ENCODE measurements at regions not wholly inside any gene's neighbourhood (a gene's known extent, or its start where the extent isn't known, plus 50 kb on each side); places are given as distances from the start of the nearest gene placed in this dataset.

- TF ChIP-seq, protein P1, sequence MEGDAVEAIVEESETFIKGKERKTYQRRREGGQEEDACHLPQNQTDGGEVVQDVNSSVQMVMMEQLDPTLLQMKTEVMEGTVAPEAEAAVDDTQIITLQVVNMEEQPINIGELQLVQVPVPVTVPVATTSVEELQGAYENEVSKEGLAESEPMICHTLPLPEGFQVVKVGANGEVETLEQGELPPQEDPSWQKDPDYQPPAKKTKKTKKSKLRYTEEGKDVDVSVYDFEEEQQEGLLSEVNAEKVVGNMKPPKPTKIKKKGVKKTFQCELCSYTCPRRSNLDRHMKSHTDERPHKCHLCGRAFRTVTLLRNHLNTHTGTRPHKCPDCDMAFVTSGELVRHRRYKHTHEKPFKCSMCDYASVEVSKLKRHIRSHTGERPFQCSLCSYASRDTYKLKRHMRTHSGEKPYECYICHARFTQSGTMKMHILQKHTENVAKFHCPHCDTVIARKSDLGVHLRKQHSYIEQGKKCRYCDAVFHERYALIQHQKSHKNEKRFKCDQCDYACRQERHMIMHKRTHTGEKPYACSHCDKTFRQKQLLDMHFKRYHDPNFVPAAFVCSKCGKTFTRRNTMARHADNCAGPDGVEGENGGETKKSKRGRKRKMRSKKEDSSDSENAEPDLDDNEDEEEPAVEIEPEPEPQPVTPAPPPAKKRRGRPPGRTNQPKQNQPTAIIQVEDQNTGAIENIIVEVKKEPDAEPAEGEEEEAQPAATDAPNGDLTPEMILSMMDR (IDR thresholded peaks at IDR 0.05), result no peak
- TF ChIP-seq ESRRA (CRISPR knock-in tag; IDR thresholded peaks at IDR 0.05; ENCODE audit: borderline replicate concordance) (no peak), ZNF281 (CRISPR knock-in tag; IDR thresholded peaks at IDR 0.05) (no peak), FOXJ3 (CRISPR knock-in tag; IDR thresholded peaks at IDR 0.05; ENCODE audit: borderline replicate concordance) (no peak), CREB1 (CRISPR knock-in tag; IDR thresholded peaks at IDR 0.05) (no peak)
- TF ChIP-seq, protein P2, sequence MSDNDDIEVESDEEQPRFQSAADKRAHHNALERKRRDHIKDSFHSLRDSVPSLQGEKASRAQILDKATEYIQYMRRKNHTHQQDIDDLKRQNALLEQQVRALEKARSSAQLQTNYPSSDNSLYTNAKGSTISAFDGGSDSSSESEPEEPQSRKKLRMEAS (CRISPR knock-in tag; IDR thresholded peaks at IDR 0.05), result no peak
These were observed 58.4 kb upstream of the SLC25A43 start for GRCh38 chrX:119340606-119341205.

Measured in WTC11 (cell line).